ENCODE measurements at regions not wholly inside any gene's neighbourhood (a gene's known extent, or its start where the extent isn't known, plus 50 kb on each side); places are given as distances from the start of the nearest gene placed in this dataset.
"Not testable (repeated sequence)": the region's sequence is repeated elsewhere in the genome, so short reads cannot be mapped to it uniquely, and the experiment has no call there.

DNA sequence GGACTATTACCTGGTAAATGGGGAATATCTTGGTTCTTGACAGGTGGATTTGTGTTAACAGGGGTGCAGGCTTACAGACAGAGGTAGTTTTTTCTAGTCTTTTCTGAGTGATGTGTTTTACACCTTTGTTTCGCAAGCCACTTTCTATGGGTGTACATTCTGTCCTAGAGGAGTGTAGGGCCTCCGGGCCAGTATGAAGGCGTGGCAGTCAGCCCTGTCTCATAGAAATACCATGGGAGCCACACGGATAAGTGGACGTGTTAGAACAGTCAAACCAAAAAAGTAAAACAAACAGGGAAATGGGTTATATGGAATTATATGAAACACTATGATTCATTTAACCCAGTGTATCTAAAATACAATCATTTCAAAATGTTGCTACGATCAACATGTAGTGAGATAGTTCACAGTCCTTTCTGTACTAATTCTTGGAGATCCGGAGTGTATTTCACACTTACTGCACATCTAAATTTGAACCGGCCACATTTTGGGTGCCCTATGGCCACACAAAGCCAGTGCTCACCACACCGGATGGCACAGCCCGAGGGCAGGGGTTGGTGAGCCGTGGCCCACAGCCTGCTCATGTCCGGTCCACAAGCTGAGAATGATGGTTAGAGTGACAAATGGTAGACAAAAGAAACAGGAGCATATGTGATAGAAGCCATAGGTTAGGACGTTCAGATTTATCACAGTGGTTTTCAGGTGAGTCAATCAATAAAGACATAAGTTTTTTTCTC, 80.1 kb upstream of the IRX4 start:
- Mint-ChIP-seq H3K4me3 (no peak overlapping the region), H3K9me3 (no peaks in the 10 kb centered on the region), H3K36me3 (peaks cover 2% of the 10 kb centered on the region), H3K4me1 (no peaks in the 10 kb centered on the region), H3K27me3 (peaks cover 5% of the 10 kb centered on the region), H3K27ac (no peak overlapping the region)

DNA sequence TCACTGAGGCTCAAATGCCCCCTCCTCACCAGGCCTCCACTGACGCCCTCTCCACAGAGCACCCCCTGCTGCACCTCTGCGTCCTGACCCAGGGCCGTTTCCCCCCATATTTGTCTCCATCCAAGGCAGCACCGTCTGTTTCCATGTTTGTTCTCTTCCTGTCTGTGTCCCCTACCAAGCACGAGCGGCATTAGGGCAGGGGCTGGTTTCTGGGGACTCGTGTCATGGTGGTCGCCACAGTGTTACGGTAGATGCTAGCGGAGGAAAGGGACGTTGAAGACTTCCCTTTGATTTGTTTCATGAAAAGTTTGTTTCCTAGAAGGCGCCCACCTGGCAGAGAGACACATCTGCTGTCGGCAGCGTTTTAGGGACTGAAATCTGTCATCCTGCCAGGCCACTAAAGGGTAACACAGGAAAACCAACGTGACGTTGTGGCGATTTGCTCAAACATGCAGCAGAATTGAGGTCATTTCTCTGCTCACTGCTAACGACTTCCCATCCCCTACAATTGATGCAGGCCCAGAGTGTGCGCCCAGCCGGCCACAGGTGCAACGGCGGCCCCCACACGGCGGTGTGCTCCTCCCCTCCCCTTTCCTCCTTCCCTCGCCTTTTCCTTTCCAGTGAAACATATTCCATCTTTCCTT, 79.3 kb upstream of the IRX4 start:
- Mint-ChIP-seq H3K4me3 (no peak overlapping the region), H3K27ac (no peak overlapping the region), H3K9me3 (no peaks in the 10 kb centered on the region), H3K4me1 (no peaks in the 10 kb centered on the region), H3K36me3 (peaks cover 2% of the 10 kb centered on the region), H3K27me3 (peaks cover 5% of the 10 kb centered on the region)

DNA sequence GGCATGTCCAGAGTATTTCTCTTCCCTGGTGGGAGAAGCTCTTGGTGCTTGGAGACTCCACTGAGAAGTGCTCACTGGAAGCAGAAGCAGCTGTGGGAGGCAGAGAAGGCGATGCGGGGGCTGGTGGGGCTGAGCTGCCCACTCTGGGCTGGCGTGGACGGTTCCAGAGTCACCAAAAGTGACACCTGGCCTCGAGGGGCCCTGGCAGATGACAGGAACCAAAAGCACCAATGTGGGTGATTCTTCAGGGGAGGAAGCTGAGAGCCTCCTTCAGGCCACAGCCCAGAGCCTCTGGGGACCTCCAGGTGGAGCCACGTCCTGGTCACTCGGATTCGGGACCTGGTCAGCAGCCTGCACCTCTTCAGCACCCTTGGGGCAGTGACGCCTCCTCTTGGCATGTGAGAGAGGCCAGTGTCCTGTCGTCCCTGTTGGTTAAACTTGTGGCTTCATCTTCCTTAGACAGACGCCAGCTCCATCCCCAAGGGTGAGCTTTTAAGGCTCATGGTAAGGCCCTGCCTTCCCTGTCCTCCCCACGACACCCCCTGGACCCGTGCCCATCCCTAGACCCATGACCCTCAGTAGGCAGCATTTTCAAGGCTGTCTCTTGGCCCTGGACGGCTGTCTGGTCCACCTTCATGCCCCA, 78.7 kb upstream of the IRX4 start:
- H3K27me3 Mint-ChIP-seq: peaks cover 5% of the 10 kb centered on the region
- H3K4me1 Mint-ChIP-seq: no peaks in the 10 kb centered on the region
- no peak overlapping the region for H3K4me3 Mint-ChIP-seq
- H3K36me3 Mint-ChIP-seq: peaks cover 2% of the 10 kb centered on the region
- H3K9me3 Mint-ChIP-seq: no peaks in the 10 kb centered on the region
- H3K27ac Mint-ChIP-seq: no peak overlapping the region

DNA sequence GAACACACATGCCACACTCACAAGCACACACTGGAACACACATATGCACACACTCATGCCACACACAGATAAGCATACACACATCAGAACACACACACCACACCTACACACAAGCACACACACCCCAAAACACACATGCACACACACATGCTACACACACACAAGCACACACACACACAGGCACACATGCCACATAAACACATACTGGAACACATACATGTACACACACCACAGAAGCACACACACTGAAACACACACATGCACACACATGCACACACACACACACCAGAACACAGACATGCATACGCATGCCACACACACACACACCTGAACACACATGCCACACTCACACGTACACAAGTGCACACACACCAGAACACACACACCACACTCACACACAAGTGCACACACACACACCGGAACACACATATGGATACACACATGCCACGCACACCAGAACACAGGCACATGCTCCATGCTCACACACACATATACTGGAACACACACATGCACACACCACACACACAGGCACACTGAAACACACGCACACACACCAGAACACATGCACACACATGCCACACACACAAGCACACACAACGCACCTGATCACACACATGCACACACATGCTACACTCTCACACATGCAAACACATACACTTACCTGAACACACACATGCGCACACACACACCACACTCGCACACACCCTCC, 78.0 kb upstream of the IRX4 start:
- peaks cover 5% of the 10 kb centered on the region for H3K27me3 Mint-ChIP-seq
- H3K27ac Mint-ChIP-seq: no peak overlapping the region
- no peaks in the 10 kb centered on the region for H3K9me3 Mint-ChIP-seq
- H3K4me1 Mint-ChIP-seq: no peaks in the 10 kb centered on the region
- H3K4me3 Mint-ChIP-seq: no peak overlapping the region
- peaks cover 2% of the 10 kb centered on the region for H3K36me3 Mint-ChIP-seq

DNA sequence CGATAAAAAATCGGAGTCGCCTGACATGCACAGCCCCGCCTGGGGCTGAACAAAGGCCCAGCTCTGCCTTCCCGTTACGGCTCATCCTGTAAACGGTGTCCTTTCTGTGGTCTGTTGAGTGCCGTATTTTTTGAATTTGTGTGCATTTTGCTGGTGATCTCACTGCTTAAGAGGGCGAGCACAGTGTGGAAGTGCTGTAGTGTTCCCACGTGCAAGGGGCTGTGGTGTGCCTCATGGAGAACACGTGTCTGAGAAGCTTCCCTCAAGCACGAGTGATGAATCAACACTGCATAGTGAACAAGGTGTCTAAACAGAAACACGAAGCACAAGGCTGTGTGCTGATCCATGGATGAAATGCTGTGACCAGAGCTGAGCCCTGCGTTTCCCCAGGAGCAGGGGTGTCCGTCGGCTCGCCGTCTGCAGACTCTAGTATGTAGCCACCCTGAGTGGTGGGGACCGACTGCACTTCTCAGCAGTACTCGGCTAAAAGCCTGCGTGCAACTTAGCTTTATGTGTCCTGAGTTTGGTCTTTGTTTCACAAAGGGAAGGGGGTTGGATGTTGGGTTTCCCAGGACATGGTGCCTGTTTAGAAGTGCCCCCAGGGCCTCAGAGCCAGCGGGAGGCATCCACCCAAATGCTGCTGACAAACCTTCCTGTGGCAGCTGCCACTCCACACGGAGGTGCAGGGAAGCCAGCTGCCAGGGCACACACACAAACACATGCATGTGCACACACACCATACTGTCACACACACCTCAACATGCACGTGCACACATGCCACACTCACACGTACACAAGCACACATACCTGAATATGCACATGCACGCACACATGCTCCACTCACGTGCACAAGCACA, 77.2 kb upstream of the IRX4 start:
- Mint-ChIP-seq H3K4me3 (no peak overlapping the region), H3K27ac (no peak overlapping the region), H3K27me3 (peaks cover 5% of the 10 kb centered on the region), H3K36me3 (peaks cover 2% of the 10 kb centered on the region), H3K4me1 (no peaks in the 10 kb centered on the region), H3K9me3 (no peaks in the 10 kb centered on the region)

DNA sequence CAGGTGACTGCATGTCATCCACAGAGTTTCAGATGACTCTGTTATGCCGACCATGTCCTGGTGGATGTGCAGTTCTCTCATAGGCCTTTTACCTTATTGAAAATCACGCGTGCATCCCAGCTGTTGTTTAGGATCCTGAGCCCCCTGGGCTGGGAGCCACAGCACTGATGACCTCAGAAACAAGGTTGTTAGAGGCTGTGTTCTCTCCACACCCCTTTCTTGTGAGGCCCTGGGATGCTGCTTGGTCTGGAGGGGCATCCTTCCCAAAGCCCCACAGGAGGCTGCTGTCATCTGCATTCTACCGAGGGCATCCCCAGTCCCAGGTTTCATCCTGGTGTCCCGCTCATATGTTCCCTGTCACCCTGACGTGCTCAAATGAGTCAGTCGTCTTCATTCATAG, 76.5 kb upstream of the IRX4 start:
- Mint-ChIP-seq H3K27ac (no peak overlapping the region), H3K27me3 (peaks cover 5% of the 10 kb centered on the region), H3K4me1 (no peaks in the 10 kb centered on the region), H3K4me3 (no peak overlapping the region), H3K9me3 (no peaks in the 10 kb centered on the region), H3K36me3 (peaks cover 2% of the 10 kb centered on the region)

DNA sequence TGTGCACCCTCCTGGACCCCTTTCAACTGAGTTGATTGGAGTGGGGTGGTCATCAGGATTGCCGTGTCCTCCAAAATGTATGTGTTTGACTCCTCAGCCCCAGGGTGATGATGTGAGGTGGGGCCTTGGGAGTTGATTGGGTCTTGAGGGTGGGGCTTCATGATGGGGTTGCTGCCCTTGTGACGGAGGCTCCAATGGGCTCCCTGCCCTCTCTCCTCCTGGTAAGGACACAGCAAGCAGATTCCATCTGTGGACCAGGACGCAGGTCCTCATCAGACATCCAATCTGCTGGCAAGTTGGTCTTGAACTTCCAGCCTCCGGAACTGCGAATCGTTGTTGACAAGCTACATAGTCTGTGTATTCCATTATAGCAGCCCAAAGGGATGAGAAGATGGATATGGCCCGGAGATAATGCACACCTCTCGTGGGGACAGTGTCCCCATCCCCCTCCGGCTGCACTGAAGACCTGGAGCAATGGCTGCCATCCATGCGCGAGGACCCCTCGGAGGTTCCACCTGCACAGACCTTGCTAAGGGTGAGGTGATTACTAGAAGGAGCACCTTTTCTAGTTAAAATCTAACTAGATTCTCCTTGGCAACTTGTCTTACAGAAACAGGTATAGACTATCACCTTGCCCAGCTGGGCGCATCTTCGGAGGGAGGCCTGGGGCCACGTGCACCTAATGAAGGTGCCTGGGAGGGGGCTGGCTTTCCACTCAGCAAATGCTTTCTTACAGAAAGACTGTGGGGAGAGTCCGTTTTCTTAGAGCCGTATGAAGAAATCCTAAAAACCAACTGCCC, 75.7 kb upstream of the IRX4 start:
- no peaks in the 10 kb centered on the region for H3K27me3 Mint-ChIP-seq
- no peaks in the 10 kb centered on the region for H3K4me1 Mint-ChIP-seq

DNA sequence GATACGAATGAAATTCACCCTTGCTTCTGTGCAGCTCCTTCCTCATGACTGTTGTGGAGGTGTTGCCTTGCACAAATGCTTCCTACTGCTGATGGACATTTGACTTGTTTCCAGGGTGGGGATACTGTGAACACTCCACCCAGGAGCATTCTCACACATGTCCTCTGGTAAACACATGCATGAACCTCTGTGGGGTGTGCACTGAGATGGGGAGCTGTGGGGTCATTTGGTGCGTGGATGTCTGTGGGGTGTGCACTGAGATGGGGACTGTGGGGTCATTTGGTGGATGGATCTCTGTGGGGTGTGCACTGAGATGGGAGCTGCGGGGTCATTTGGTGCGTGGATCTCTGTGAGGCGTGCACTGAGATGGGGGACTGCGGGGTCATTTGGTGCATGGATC, 72.9 kb upstream of the IRX4 start:
- H3K27ac Mint-ChIP-seq: no peak overlapping the region
- no peak overlapping the region for H3K4me3 Mint-ChIP-seq
- H3K36me3 Mint-ChIP-seq: no peaks in the 10 kb centered on the region
- no peaks in the 10 kb centered on the region for H3K4me1 Mint-ChIP-seq
- H3K9me3 Mint-ChIP-seq: peaks cover 0 to 3% (median 2%) of the 10 kb centered on the region in 3 donors
- no peaks in the 10 kb centered on the region for H3K27me3 Mint-ChIP-seq

More for the DNA sequence above, 75.7 kb upstream of the IRX4 start:
- Mint-ChIP-seq H3K9me3 (peaks cover 0 to under 1% (median 0%) of the 10 kb centered on the region in 3 donors), H3K36me3 (peaks cover 2% of the 10 kb centered on the region), H3K4me3 (no peak overlapping the region), H3K27ac (no peak overlapping the region)

DNA sequence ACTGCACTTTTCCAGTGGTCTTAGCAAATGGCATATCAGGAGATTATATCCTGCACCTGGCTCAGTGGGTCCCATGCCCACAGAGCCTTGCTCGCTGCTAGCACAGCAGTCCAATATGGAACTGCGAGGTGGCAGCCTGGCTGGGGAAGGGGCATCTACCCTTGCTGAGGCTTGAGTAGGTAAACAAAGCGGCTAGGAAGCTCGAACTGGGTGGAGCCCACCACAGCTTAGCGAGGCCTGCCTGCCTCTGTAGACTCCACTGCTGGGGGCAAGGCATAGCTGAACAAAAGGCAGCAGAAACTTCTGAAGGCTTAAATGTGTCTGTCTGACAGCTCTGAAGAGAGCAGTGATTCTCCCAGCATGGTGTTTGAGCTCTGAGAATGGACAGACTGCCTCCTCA, 71.0 kb upstream of the IRX4 start:
- H3K36me3 Mint-ChIP-seq, H3K9me3 Mint-ChIP-seq, H3K27ac Mint-ChIP-seq, H3K4me3 Mint-ChIP-seq, H3K4me1 Mint-ChIP-seq, H3K27me3 Mint-ChIP-seq: not testable (repeated sequence)

DNA sequence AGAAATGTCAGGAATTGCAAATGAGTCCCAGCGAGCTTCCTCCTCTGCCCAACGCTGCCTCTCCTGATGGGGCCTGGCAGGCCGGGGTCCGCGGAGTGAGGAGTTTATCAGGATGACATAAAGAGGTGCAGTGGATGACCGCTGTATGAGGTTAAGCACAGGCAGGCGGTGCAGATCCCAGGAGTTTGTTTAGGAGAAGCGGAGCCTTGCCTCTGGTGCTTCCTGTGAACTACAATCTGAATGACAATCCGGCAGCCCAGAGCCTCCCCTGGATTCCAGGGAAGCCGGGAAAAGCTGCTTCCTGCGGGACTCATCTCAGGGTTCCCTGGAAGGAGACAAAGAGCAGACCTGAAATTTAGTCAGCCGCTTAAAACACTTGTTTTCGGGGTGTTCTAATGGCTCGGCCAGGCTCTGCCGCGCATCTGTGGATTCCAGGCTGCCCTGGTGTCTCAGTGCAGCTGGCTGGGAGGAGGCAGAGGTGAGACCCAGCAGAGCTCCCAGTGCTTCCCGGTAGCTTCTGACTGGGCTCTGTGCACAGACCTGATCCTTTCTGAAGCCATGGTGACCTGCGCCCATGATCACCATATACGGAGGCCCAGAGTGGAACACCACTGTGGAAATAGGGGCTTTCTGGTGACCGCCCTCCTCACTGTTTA, 69.8 kb upstream of the IRX4 start:
- no peak overlapping the region for H3K4me3 Mint-ChIP-seq
- H3K27me3 Mint-ChIP-seq: peaks cover 2% of the 10 kb centered on the region
- peaks cover 0 to 3% (median 2%) of the 10 kb centered on the region in 3 donors for H3K9me3 Mint-ChIP-seq
- no peaks in the 10 kb centered on the region for H3K4me1 Mint-ChIP-seq
- H3K27ac Mint-ChIP-seq: no peak overlapping the region
- no peaks in the 10 kb centered on the region for H3K36me3 Mint-ChIP-seq

DNA sequence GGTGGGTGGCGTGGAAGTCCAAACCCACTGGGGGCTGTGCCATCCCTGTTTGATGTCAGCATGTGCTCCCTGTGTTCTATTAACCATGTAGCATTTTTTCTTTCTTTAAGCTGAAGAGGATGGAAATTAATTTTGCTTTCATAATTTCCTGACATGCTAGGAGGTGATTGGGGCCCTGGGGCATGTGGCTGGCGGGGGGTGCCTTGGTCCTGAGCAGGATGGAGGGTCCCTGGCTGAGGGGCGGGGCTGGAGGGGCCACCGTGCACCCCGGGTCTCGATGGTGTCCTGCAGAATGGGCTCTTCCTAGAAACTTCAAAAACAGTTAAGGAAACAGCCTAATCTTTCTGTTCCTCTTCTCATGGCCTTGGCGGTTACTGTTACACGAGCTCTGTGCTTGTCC, 69.3 kb upstream of the IRX4 start:
- no peak overlapping the region for H3K4me3 Mint-ChIP-seq
- no peaks in the 10 kb centered on the region for H3K4me1 Mint-ChIP-seq
- H3K36me3 Mint-ChIP-seq: no peaks in the 10 kb centered on the region
- H3K27me3 Mint-ChIP-seq: peaks cover 5% of the 10 kb centered on the region
- H3K27ac Mint-ChIP-seq: no peak overlapping the region
- peaks cover 0 to 3% (median 2%) of the 10 kb centered on the region in 3 donors for H3K9me3 Mint-ChIP-seq

DNA sequence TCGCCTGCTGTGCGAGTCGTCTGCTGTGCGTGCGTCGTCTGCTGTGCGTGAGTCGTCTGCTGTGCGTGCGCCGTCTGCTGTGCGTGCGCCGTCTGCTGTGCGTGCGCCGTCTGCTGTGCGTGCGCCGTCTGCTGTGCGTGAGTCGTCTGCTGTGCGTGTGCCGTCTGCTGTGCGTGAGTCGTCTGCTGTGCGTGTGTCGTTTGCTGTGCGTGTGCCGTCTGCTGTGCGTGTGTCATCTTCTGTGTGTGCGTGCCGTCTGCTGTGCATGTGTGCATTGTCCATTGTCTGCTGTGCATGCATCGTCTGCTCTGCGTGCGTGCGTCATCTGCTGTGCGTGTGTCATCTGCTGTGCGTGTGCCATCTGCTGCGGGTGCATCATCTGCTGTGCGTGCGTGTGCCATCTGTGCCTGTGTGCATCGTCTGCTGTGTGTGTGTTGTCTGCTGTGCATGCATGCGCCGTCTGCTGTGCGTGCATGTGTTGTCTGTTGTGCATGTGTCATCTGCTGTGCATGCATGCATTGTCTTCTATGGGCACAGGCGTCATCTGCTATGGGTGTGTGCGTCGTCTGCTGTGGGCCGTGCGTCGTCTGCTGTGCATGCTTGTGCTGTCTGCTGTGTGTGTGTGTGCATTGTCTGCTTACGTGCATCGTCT, 68.6 kb upstream of the IRX4 start:
- H3K27ac Mint-ChIP-seq: no peak overlapping the region
- peaks cover 0 to 3% (median 2%) of the 10 kb centered on the region in 3 donors for H3K9me3 Mint-ChIP-seq
- no peak overlapping the region for H3K4me3 Mint-ChIP-seq
- no peaks in the 10 kb centered on the region for H3K4me1 Mint-ChIP-seq
- H3K36me3 Mint-ChIP-seq: no peaks in the 10 kb centered on the region
- H3K27me3 Mint-ChIP-seq: peaks cover 6% of the 10 kb centered on the region

DNA sequence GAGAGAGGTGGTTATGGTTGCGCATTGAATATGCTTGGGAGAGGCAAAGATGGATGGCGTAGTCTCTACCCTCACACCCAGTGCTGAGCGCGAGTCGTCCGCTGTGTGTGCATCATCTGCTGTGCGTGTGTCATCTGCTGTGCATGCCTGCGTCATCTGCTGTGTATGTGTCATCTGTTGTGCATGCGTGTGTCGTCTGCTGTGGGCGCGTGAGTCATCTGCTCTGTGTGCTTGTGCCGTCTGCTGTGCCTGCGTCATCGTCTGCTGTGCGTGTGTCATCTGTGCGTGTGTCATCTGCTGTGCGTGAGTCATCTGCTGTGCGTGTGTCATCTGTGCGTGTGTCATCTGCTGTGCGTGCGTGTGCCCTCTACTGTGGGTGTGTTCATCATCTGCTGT, 68.0 kb upstream of the IRX4 start:
- Mint-ChIP-seq H3K4me1 (no peaks in the 10 kb centered on the region), H3K4me3 (no peak overlapping the region), H3K9me3 (peaks cover 0 to 3% (median 2%) of the 10 kb centered on the region in 3 donors), H3K36me3 (no peaks in the 10 kb centered on the region), H3K27ac (no peak overlapping the region), H3K27me3 (peaks cover 9% of the 10 kb centered on the region)

All from IgD-negative memory B cell (primary cell).